ENCODE measurements at regions not wholly inside any gene's neighbourhood (a gene's known extent, or its start where the extent isn't known, plus 50 kb on each side); places are given as distances from the start of the nearest gene placed in this dataset.
A peak's percentile ranks its signal among the peaks of the same experiment; 100 is the strongest.

- Histone ChIP-seq H3K4me3 (ENCODE audit: low read depth, low read length) (no peak overlapping the region), H3K36me3 (ENCODE audit: control insufficient read depth, insufficient read depth, low read length) (no peaks in the 10 kb centered on the region), H3K27me3 (ENCODE audit: control insufficient read depth, insufficient read depth, low read length) (no peaks in the 10 kb centered on the region)
- TF ChIP-seq, protein P1, sequence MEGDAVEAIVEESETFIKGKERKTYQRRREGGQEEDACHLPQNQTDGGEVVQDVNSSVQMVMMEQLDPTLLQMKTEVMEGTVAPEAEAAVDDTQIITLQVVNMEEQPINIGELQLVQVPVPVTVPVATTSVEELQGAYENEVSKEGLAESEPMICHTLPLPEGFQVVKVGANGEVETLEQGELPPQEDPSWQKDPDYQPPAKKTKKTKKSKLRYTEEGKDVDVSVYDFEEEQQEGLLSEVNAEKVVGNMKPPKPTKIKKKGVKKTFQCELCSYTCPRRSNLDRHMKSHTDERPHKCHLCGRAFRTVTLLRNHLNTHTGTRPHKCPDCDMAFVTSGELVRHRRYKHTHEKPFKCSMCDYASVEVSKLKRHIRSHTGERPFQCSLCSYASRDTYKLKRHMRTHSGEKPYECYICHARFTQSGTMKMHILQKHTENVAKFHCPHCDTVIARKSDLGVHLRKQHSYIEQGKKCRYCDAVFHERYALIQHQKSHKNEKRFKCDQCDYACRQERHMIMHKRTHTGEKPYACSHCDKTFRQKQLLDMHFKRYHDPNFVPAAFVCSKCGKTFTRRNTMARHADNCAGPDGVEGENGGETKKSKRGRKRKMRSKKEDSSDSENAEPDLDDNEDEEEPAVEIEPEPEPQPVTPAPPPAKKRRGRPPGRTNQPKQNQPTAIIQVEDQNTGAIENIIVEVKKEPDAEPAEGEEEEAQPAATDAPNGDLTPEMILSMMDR (IDR thresholded peaks at IDR 0.05; ENCODE audit: insufficient read depth, low read depth, low read length), result no peak
- no peak for DNase-seq (ENCODE audit: low read depth)
- ChIA-PET POLR2A (no interaction called here), CTCF (interaction anchor here (1.8 kb wide), 1 partner anchor 10 kb away, joined by 5 read pairs; no protein-coding TSS in a partner anchor)
Observed at GRCh38 chr1:198054510-198054909, 102.3 kb upstream of the NEK7 start.

DNA sequence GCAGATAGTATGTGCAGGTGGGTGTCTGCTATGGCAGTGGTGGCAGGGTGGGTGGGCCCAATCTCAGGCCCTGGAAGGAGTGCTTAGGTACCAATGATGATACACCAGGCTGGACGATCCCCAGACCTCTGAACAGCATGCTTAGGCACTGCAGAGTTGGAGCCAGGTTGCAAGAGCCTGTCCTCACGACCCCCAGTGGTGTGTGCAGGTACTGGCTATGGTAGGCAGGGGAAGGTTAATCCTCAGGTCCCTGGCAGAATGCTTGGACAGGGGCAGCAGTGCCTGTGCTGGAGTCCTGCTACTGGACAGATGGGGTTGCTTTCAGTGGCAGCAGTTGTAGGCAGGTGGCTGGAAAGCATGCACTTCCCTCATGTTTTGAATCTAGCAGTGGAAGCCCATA lies 100.5 kb upstream of the NEK7 start:
- H3K36me3 ChIP-seq (ENCODE audit: control insufficient read depth, insufficient read depth, low read length), result no peaks in the 10 kb centered on the region
- no peak for DNase-seq (ENCODE audit: low read depth)
- TF ChIP-seq, protein P1 (IDR thresholded peaks at IDR 0.05; ENCODE audit: insufficient read depth, low read depth, low read length), result 0 out of 2 replicates have a peak, but pooled peaks have one; percentile 15
- H3K4me3 ChIP-seq (ENCODE audit: low read depth, low read length), result no peak overlapping the region
- ChIA-PET POLR2A (no interaction called here), CTCF (no interaction called here)
- H3K27me3 ChIP-seq (ENCODE audit: control insufficient read depth, insufficient read depth, low read length), result no peaks in the 10 kb centered on the region

DNA sequence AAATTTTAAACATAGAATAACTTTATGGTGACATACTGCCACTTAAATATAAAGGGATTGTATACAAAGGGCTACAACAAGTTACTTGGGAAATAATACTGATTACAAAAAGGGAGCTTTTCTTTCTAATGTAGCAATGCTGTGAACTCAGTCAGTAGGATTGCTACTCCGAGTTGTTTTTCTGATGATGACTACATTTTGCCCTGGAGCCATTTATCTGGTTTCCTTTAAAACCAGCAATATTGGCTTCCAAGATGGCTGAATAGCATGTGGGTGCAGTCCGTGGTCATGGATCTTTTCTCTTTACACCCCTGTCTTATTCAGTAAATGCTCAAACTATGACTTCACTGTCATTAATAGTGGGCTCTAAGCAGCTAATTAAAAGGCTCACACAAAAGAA lies 92.6 kb upstream of the NEK7 start:
- no peak overlapping the region for H3K4me3 ChIP-seq (ENCODE audit: low read depth, low read length)
- H3K27me3 ChIP-seq (ENCODE audit: control insufficient read depth, insufficient read depth, low read length), result no peaks in the 10 kb centered on the region
- TF ChIP-seq, protein P1 (IDR thresholded peaks at IDR 0.05; ENCODE audit: insufficient read depth, low read depth, low read length), result no peak
- CTCF ChIA-PET, result interaction anchor here (0.6 kb wide), 2 partner anchors 364 to 631 kb away, joined by 3 read pairs; no protein-coding TSS in a partner anchor
- no peaks in the 10 kb centered on the region for H3K36me3 ChIP-seq (ENCODE audit: control insufficient read depth, insufficient read depth, low read length)
- peak; percentile 17 for DNase-seq (ENCODE audit: low read depth)
- POLR2A ChIA-PET, result no interaction called here

DNA sequence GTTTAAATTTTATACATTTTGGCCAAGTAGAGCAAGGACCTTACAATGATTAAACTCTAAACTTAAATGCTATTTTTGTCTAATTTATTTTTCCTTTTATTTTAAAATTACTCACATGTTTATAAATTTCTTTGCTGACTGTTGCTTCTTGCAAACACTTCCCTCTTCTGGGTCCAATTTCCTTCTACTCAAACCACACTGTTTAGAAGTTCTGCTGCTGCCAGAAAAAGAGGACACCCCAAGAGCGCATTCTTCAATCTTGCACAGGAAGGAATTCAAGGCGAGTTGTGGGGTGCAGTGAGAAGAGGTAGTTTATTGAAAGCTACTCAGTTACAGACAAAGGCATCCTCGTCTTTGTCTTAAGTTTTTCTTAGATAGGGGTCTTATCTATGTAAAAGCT lies 88.5 kb upstream of the NEK7 start:
- H3K27me3 ChIP-seq (ENCODE audit: control insufficient read depth, insufficient read depth, low read length), result no peaks in the 10 kb centered on the region
- ChIA-PET CTCF (no interaction called here), POLR2A (no interaction called here)
- no peaks in the 10 kb centered on the region for H3K36me3 ChIP-seq (ENCODE audit: control insufficient read depth, insufficient read depth, low read length)
- DNase-seq (ENCODE audit: low read depth), result no peak
- H3K4me3 ChIP-seq (ENCODE audit: low read depth, low read length), result no peak overlapping the region
- TF ChIP-seq, protein P1 (IDR thresholded peaks at IDR 0.05; ENCODE audit: insufficient read depth, low read depth, low read length), result no peak

- no peak for DNase-seq (ENCODE audit: low read depth)
- ChIA-PET CTCF (interaction anchor here (1.0 kb wide), 1 partner anchor 391 kb away, joined by 3 read pairs; no protein-coding TSS in a partner anchor), POLR2A (no interaction called here)
- TF ChIP-seq, protein P1 (IDR thresholded peaks at IDR 0.05; ENCODE audit: insufficient read depth, low read depth, low read length), result no peak; the same call in 1 of the 2 replicates
- Histone ChIP-seq H3K36me3 (ENCODE audit: control insufficient read depth, insufficient read depth, low read length) (no peaks in the 10 kb centered on the region), H3K27me3 (ENCODE audit: control insufficient read depth, insufficient read depth, low read length) (no peaks in the 10 kb centered on the region), H3K4me3 (ENCODE audit: low read depth, low read length) (no peak overlapping the region)
Observed at GRCh38 chr1:198072177-198072576, 84.6 kb upstream of the NEK7 start.
